Parathyroid adenoma (tissue), 2 donors: ENCODE measurements at regions not wholly inside any gene's neighbourhood (a gene's known extent, or its start where the extent isn't known, plus 50 kb on each side); places are given as distances from the start of the nearest gene placed in this dataset.

Experiments used
- H2AFZ ChIP-seq: fragments of 300-600 bp; sonication (generic); one replicate; pipeline ENCODE4 v1.7.0; 2017; ENCODE audit warnings: antibody characterized with exemption, mild to moderate bottlenecking
- H3K27ac ChIP-seq: fragments of 300-600 bp; sonication (generic); one replicate; pipeline ENCODE4 v1.7.0; 2017
- H3K27me3 ChIP-seq: fragments of 300-600 bp; sonication (generic); one replicate; pipeline ENCODE4 v1.7.0; 2017; ENCODE audit warnings: low read length; ENCODE audit not compliant: control insufficient read depth, insufficient read depth
- H3K36me3 ChIP-seq: fragments of 300-600 bp; sonication (generic); one replicate; pipeline ENCODE4 v1.7.0; 2017; ENCODE audit warnings: low read length; ENCODE audit not compliant: control insufficient read depth, insufficient read depth
- H3K4me1 ChIP-seq: fragments of 300-600 bp; sonication (generic); one replicate; pipeline ENCODE4 v1.7.0; 2017; ENCODE audit warnings: control low read depth
- H3K4me2 ChIP-seq: fragments of 300-600 bp; sonication (generic); one replicate; pipeline ENCODE4 v1.7.0; 2017; ENCODE audit warnings: low read length
- H3K4me3 ChIP-seq: fragments of 300-600 bp; sonication (generic); one replicate; pipeline ENCODE4 v1.7.0; 2017; ENCODE audit warnings: low read depth, low read length
- H3K79me2 ChIP-seq: fragments of 300-600 bp; sonication (generic); one replicate; pipeline ENCODE4 v1.7.0; 2017; ENCODE audit warnings: control low read depth
- H3K9ac ChIP-seq: fragments of 300-600 bp; sonication (generic); one replicate; pipeline ENCODE4 v1.7.0; 2017; ENCODE audit warnings: mild to moderate bottlenecking
- H3K9me3 ChIP-seq: fragments of 300-600 bp; sonication (generic); one replicate; pipeline ENCODE4 v1.7.0; 2017; ENCODE audit warnings: low read length; ENCODE audit not compliant: control insufficient read depth
- TF ChIP-seq, protein P1 (sequence below): fragments of 300-600 bp; sonication (generic); IDR thresholded peaks from one replicate; pipeline ENCODE4 v1.7.0; 2017; ENCODE audit warnings: antibody characterized with exemption, mild to moderate bottlenecking
- donor health status: primary hyperparathyroidism.

DNA sequence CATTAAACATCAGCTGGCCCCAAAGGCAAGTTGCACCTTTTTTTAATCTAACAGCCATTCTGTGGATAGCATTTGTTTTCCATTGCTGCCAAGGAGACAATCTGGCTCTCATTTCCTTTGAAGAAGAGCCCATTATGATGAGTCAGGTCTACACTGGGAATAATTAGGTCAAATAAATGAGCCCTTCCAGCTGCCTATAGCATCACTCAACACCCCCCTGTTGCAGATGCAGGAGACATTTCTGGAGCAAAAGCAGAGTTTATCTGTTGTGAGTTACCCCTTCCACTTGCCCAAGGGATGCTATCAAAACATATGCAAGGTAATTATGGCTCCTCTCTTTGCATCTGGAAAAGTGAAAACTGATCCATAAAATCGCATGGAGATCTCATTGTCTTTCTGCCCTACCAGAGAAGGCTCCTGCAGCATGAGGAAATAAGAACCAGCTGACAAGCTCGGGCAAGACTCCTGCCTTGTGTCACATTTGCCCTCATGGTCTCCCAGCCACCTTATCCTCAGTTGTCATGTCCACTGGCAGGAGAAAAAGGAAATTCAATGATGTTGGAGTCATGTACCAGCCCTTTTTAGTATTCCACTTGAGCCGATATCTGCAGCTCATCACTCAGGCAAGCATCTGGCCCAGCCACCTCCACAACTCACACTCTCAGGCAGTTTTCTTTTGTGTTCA, 135.9 kb downstream of the SLC30A10 start:
- TF ChIP-seq, protein P1, sequence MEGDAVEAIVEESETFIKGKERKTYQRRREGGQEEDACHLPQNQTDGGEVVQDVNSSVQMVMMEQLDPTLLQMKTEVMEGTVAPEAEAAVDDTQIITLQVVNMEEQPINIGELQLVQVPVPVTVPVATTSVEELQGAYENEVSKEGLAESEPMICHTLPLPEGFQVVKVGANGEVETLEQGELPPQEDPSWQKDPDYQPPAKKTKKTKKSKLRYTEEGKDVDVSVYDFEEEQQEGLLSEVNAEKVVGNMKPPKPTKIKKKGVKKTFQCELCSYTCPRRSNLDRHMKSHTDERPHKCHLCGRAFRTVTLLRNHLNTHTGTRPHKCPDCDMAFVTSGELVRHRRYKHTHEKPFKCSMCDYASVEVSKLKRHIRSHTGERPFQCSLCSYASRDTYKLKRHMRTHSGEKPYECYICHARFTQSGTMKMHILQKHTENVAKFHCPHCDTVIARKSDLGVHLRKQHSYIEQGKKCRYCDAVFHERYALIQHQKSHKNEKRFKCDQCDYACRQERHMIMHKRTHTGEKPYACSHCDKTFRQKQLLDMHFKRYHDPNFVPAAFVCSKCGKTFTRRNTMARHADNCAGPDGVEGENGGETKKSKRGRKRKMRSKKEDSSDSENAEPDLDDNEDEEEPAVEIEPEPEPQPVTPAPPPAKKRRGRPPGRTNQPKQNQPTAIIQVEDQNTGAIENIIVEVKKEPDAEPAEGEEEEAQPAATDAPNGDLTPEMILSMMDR: no peak
- Histone ChIP-seq H3K27ac (no peak overlapping the region), H3K36me3 (no peaks in the 10 kb centered on the region), H3K4me1 (no peaks in the 10 kb centered on the region), H3K9me3 (no peaks in the 10 kb centered on the region), H3K79me2 (no peaks in the 10 kb centered on the region), H3K4me3 (no peak overlapping the region), H2AFZ (no peak overlapping the region), H3K9ac (no peak overlapping the region), H3K4me2 (no peak overlapping the region), H3K27me3 (no peaks in the 10 kb centered on the region)

GRCh38 chr1:219791766-219792165, 136.6 kb downstream of the SLC30A10 start:
- Histone ChIP-seq H3K79me2 (no peaks in the 10 kb centered on the region), H3K4me1 (no peaks in the 10 kb centered on the region), H3K36me3 (no peaks in the 10 kb centered on the region), H3K9me3 (no peaks in the 10 kb centered on the region), H3K9ac (no peak overlapping the region), H3K4me3 (no peak overlapping the region), H3K4me2 (no peak overlapping the region), H2AFZ (no peak overlapping the region), H3K27me3 (no peaks in the 10 kb centered on the region), H3K27ac (no peak overlapping the region)
- TF ChIP-seq, protein P1: no peak

- Histone ChIP-seq H3K4me2 (no peak overlapping the region), H3K9ac (no peak overlapping the region), H3K79me2 (no peaks in the 10 kb centered on the region), H3K9me3 (no peaks in the 10 kb centered on the region), H2AFZ (no peak overlapping the region), H3K4me1 (no peaks in the 10 kb centered on the region), H3K27me3 (no peaks in the 10 kb centered on the region), H3K36me3 (no peaks in the 10 kb centered on the region), H3K4me3 (no peak overlapping the region), H3K27ac (no peak overlapping the region)
- TF ChIP-seq, protein P1: no peak
These were observed 137.3 kb downstream of the SLC30A10 start for GRCh38 chr1:219790834-219791615.

DNA sequence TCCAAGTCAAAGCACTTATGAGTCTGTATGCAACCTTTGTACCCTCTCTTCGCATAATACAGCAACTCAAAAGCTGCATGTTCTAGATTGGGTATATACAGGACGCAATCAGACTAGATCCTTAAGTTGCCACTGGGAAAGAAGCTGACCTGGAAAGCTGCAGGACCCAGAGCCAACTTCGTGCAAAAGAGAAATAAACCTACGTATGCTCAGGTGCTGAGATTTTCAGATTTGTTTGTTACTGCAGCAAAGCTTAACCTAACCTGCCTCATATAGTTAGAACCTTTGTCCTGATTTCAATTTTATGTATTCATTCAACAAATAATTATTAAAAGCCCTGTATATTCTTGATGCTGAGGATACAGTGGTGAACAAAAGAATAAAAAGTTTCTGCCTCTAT, 139.7 kb downstream of the SLC30A10 start:
- H3K9me3 ChIP-seq: no peaks in the 10 kb centered on the region
- TF ChIP-seq, protein P1: no peak
- H3K36me3 ChIP-seq: no peaks in the 10 kb centered on the region
- H2AFZ ChIP-seq: no peak overlapping the region
- no peak overlapping the region for H3K4me3 ChIP-seq
- no peaks in the 10 kb centered on the region for H3K27me3 ChIP-seq
- H3K4me1 ChIP-seq: no peaks in the 10 kb centered on the region
- no peaks in the 10 kb centered on the region for H3K79me2 ChIP-seq
- no peak overlapping the region for H3K9ac ChIP-seq
- no peak overlapping the region for H3K27ac ChIP-seq
- H3K4me2 ChIP-seq: no peak overlapping the region
